ENCODE measurements at regions not wholly inside any gene's neighbourhood (a gene's known extent, or its start where the extent isn't known, plus 50 kb on each side); places are given as distances from the start of the nearest gene placed in this dataset.
"Not testable (repeated sequence)": the region's sequence is repeated elsewhere in the genome, so short reads cannot be mapped to it uniquely, and the experiment has no call there.

DNA sequence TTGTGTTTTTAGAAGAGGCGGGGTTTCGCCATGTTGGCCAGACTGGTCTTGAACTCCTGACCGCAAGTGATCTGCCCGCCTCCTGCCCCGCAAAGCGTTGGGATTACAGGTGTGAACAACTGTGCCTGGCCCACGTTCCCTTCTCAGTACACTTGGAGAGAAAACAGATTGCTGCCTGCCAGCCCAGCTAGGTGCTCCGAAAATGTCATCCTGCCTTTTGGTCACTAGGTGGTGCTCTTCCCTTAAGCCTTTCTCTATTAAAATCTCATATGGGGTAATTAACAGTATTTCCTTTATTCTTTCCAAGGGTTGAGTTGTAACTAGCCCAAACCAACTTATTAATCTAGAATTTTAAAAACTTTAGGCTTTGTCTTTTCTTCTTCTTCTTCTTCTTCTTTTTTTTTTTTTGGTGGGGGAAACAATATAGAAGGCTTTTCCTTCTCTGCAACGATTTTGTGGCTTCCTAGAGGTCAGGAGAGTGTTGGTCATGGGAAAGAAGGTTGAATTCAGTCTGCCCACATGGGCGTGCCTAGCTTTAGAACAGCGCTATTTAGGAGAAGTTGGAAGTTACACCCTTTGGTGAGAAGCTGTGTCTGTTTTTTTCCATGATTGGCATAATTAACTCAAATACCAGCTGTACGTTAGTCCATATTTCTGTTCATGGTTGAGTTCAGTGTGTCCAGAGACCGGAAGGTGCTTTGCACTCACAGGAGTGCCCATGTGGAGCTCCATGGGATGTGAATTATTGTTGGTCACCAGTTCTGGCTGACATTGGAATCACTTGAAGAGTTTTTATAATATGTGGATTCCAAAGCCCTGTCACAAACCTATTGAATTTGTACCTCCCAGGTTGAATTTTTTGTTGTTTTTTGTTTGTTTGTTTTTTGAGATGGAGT lies 110.1 kb downstream of the LAT start:
- DNase-seq = not testable (repeated sequence)

GRCh38 chr16:29094325-29094724 lies 109.5 kb downstream of the LAT start:
- not testable (repeated sequence) for DNase-seq

DNA sequence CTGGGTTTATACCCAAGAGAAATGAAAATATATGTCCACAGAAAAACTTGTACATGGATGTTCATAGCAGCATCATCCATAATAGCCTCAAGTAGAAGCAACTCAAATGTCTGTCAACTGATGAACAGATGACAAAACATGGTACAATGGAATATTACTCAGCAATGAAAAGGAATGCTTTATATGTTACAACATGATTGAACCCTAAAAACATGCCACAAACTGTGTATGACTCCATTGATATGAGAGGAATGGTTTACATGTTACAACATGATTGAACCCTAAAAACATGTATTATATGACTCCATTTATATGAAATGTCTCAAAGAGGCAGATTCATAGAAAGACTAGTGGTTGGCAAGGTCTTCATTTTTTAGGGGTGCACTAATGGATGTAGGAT lies 104.8 kb downstream of the LAT start:
- not testable (repeated sequence) for DNase-seq

GRCh38 chr16:29087673-29088072 lies 102.8 kb downstream of the LAT start:
- not testable (repeated sequence) for DNase-seq

DNA sequence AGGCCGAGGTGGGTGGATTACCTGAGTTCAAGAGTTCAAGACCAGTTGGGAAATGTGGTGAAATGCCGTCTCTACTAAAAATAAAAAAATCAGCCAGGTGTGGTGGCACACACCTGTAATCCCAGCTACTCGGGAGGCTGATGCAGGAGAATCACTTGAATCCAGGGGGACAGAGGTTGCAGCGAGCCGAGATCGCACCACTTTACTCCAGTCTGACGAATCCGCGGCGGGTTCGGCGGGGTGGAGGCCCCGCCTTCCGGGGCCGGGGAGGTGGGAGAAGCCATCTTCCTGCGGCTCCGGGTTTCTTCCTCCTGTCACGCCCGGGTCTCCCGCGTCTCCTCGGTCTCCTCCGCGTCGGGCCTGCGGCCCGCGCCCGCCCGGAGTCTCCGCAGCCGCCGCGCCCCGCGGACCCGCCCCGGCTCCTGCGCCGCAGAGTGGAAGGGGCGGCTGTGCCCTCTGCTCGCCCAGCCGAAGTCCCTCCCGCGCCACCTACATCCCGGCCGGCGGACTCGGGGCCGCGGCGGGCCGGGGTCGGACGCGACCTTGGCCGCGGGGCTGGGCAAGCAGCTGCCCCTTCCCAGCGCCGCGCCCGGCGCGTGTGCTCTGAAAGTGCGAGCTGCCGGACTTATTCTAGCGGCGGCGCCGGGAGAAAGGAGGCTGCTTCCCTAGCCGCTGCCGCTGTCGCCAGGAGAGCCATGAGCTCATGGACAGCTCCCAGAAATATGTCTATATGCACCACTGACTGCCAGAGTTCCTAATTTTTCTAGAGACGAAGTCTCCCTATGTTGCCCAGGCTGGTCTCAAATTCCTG lies 97.2 kb downstream of the LAT start:
- DNase-seq = peak; percentile 23

- peak; percentile 18 for DNase-seq
Measured at GRCh38 chr16:29074554-29075402, 89.9 kb downstream of the LAT start.

DNA sequence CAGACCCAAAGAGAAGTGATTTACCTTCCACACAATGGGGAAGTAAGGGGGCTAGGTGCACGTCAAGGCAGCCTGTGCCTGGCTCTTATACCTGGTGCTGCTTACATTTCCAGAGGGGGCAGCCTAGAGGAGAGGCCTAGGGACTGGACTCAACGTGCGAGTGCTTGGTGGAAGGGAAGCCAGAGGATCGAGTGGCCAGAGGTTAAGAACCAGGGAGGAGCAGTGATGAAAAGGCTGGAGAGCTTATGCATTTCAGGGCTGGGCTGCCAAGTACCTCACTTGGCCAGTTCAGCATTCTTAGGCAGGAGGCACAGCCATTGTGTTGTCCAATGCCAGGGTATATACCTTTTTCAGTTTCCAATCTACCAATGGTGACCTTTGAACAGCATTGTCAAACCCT lies 77.4 kb downstream of the LAT start:
- DNase-seq = not testable (repeated sequence)

GRCh38 chr16:29061467-29061921 lies 76.6 kb downstream of the LAT start:
- not testable (repeated sequence) for DNase-seq

- not testable (repeated sequence) for DNase-seq
Measured at GRCh38 chr16:29060022-29060810, 75.4 kb downstream of the LAT start.

- not testable (repeated sequence) for DNase-seq
Measured at GRCh38 chr16:29059575-29059974, 74.7 kb downstream of the LAT start.
